ENCODE measurements at regions not wholly inside any gene's neighbourhood (a gene's known extent, or its start where the extent isn't known, plus 50 kb on each side); places are given as distances from the start of the nearest gene placed in this dataset.
"Not testable (repeated sequence)": the region's sequence is repeated elsewhere in the genome, so short reads cannot be mapped to it uniquely, and the experiment has no call there.

- H3K36me3 Mint-ChIP-seq (ENCODE audit: low read depth): no peaks in the 10 kb centered on the region
- CTCF ChIA-PET: no interaction called here
- H3K27ac Mint-ChIP-seq: no peak overlapping the region
- H3K4me1 Mint-ChIP-seq (ENCODE audit: low read depth): no peaks in the 10 kb centered on the region
- peaks cover 2% of the 10 kb centered on the region for H3K27me3 Mint-ChIP-seq (ENCODE audit: low read depth)
- intact Hi-C loops (cut with micrococcal nuclease): no loop called here
- H3K9me3 Mint-ChIP-seq: peaks cover 3% of the 10 kb centered on the region
- DNase-seq: no peak
- H3K4me3 Mint-ChIP-seq: no peak overlapping the region
These were observed 168.7 kb upstream of the MSX2 start for GRCh38 chr5:174555726-174556125.

DNA sequence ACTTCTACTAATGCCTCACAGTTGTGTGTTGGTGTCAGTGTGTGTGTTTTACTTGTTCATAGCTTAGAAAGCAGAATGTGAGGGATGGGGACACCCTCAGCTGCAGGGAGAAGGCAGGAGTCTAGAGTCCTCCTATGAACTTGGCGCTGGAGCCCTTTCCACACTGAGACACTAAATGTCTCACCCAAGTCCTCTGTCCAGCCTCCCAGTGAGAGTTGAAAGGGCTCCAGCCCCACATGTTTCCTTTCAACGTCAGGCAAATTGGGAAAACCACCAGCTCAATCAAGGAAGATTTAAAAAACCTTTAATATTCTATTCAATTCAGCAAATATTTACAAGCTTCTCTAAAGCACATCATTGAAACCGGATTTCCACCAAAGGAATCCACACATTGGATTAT is 167.6 kb upstream of the MSX2 start:
- peaks cover 3% of the 10 kb centered on the region for H3K27me3 Mint-ChIP-seq (ENCODE audit: low read depth)
- no peaks in the 10 kb centered on the region for H3K36me3 Mint-ChIP-seq (ENCODE audit: low read depth)
- intact Hi-C loops (cut with micrococcal nuclease): no loop called here
- no peak for DNase-seq
- H3K4me3 Mint-ChIP-seq: no peak overlapping the region
- CTCF ChIA-PET: no interaction called here
- peaks cover 3% of the 10 kb centered on the region for H3K9me3 Mint-ChIP-seq
- H3K4me1 Mint-ChIP-seq (ENCODE audit: low read depth): no peaks in the 10 kb centered on the region
- no peak overlapping the region for H3K27ac Mint-ChIP-seq

DNA sequence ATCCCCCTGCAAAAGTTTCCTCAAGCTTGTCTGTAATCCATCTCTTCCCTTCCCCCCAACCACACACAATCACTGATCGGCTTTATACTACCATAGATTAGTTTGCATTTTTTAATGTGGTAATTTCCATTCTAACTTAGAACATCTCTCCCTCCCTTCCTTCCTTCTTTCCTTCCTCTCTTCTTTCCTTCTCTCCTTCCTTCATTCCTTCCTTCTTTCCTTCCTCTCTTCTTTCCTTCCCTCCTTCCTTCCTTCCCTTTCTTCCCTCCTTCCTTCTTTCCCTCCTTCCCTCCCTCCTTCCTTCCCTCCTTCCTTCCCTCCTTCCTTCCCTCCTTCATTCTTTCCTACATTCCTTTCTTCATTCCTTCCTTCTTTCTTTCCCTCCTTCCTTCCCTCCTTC is 166.2 kb upstream of the MSX2 start:
- Mint-ChIP-seq H3K36me3 (ENCODE audit: low read depth) (no peaks in the 10 kb centered on the region), H3K9me3 (peaks cover 3% of the 10 kb centered on the region), H3K4me1 (ENCODE audit: low read depth) (no peaks in the 10 kb centered on the region), H3K27me3 (ENCODE audit: low read depth) (peaks cover 3% of the 10 kb centered on the region), H3K4me3 (no peak overlapping the region), H3K27ac (no peak overlapping the region)
- DNase-seq: no peak
- CTCF ChIA-PET: no interaction called here
- intact Hi-C loops (cut with micrococcal nuclease): no loop called here

- H3K27ac Mint-ChIP-seq: no peak overlapping the region
- peaks cover 3% of the 10 kb centered on the region for H3K9me3 Mint-ChIP-seq
- CTCF ChIA-PET: no interaction called here
- H3K27me3 Mint-ChIP-seq (ENCODE audit: low read depth): peaks cover 3% of the 10 kb centered on the region
- H3K36me3 Mint-ChIP-seq (ENCODE audit: low read depth): no peaks in the 10 kb centered on the region
- DNase-seq: no peak
- no peaks in the 10 kb centered on the region for H3K4me1 Mint-ChIP-seq (ENCODE audit: low read depth)
- intact Hi-C loops (cut with micrococcal nuclease): no loop called here
- H3K4me3 Mint-ChIP-seq: no peak overlapping the region
These were observed 165.2 kb upstream of the MSX2 start for GRCh38 chr5:174559141-174559540.

DNA sequence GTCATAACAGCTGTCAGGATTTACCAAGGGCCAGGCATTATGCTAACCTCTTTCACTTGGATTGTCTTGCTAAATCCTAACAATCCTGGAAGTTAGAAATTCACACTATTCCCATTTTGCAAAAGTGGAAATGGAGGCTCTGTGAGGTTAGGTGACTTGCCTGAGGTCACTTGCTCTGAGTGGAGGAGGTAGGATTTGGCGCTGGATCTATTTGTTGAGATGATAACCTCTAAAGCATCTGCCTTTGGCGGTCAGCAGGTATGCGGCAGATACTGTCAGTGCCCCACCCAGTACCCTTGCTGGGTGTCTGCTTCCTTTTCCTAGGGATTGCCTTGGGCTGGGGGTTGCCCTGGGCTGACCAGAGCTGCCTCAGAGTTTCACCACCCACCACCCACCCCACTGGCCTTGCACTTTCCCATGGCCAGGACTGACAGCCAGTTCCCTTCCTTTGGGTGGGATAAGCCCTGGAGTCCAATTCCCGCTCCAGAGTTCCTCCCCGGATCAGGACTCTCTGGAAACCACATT is 164.8 kb upstream of the MSX2 start:
- no peak for DNase-seq
- H3K36me3 Mint-ChIP-seq (ENCODE audit: low read depth): no peaks in the 10 kb centered on the region
- H3K4me1 Mint-ChIP-seq (ENCODE audit: low read depth): no peaks in the 10 kb centered on the region
- no peak overlapping the region for H3K27ac Mint-ChIP-seq
- H3K9me3 Mint-ChIP-seq: peaks cover 3% of the 10 kb centered on the region
- intact Hi-C loops (cut with micrococcal nuclease): no loop called here
- H3K4me3 Mint-ChIP-seq: no peak overlapping the region
- CTCF ChIA-PET: no interaction called here
- H3K27me3 Mint-ChIP-seq (ENCODE audit: low read depth): peaks cover 3% of the 10 kb centered on the region

GRCh38 chr5:174560861-174561260 is 163.5 kb upstream of the MSX2 start:
- no peak overlapping the region for H3K4me3 Mint-ChIP-seq
- DNase-seq: no peak
- no peaks in the 10 kb centered on the region for H3K36me3 Mint-ChIP-seq (ENCODE audit: low read depth)
- H3K4me1 Mint-ChIP-seq (ENCODE audit: low read depth): no peaks in the 10 kb centered on the region
- intact Hi-C loops (cut with micrococcal nuclease): no loop called here
- no peak overlapping the region for H3K27ac Mint-ChIP-seq
- H3K27me3 Mint-ChIP-seq (ENCODE audit: low read depth): peaks cover 3% of the 10 kb centered on the region
- CTCF ChIA-PET: no interaction called here
- H3K9me3 Mint-ChIP-seq: peaks cover 3% of the 10 kb centered on the region

GRCh38 chr5:174563040-174563439 is 161.3 kb upstream of the MSX2 start:
- H3K4me3 Mint-ChIP-seq; H3K9me3 Mint-ChIP-seq; H3K4me1 Mint-ChIP-seq (ENCODE audit: low read depth); H3K27ac Mint-ChIP-seq; H3K36me3 Mint-ChIP-seq (ENCODE audit: low read depth); DNase-seq; H3K27me3 Mint-ChIP-seq (ENCODE audit: low read depth); intact Hi-C loops (cut with micrococcal nuclease): not testable (repeated sequence)
- CTCF ChIA-PET: interaction anchor here (0.6 to 0.7 kb wide), 2 partner anchors 71 to 633 kb away, joined by 3 to 5 read pairs; no protein-coding TSS in a partner anchor

GRCh38 chr5:174563899-174564298 is 160.5 kb upstream of the MSX2 start:
- CTCF ChIA-PET: no interaction called here
- DNase-seq: no peak
- no peak overlapping the region for H3K4me3 Mint-ChIP-seq
- H3K27me3 Mint-ChIP-seq (ENCODE audit: low read depth): peaks cover 3% of the 10 kb centered on the region
- no peaks in the 10 kb centered on the region for H3K36me3 Mint-ChIP-seq (ENCODE audit: low read depth)
- intact Hi-C loops (cut with micrococcal nuclease): no loop called here
- no peaks in the 10 kb centered on the region for H3K9me3 Mint-ChIP-seq
- no peak overlapping the region for H3K27ac Mint-ChIP-seq
- H3K4me1 Mint-ChIP-seq (ENCODE audit: low read depth): no peaks in the 10 kb centered on the region

- CTCF ChIA-PET: no interaction called here
- Mint-ChIP-seq H3K4me3 (no peak overlapping the region), H3K27ac (no peak overlapping the region), H3K36me3 (ENCODE audit: low read depth) (no peaks in the 10 kb centered on the region), H3K9me3 (peaks cover 5% of the 10 kb centered on the region), H3K4me1 (ENCODE audit: low read depth) (no peaks in the 10 kb centered on the region), H3K27me3 (ENCODE audit: low read depth) (no peaks in the 10 kb centered on the region)
- intact Hi-C loops (cut with micrococcal nuclease): no loop called here
- DNase-seq: no peak
These were observed 156.8 kb upstream of the MSX2 start for GRCh38 chr5:174567506-174568141.

- CTCF ChIA-PET: no interaction called here
- H3K9me3 Mint-ChIP-seq: peaks cover 5% of the 10 kb centered on the region
- H3K4me3 Mint-ChIP-seq: no peak overlapping the region
- no peak overlapping the region for H3K27ac Mint-ChIP-seq
- no peaks in the 10 kb centered on the region for H3K36me3 Mint-ChIP-seq (ENCODE audit: low read depth)
- no peaks in the 10 kb centered on the region for H3K27me3 Mint-ChIP-seq (ENCODE audit: low read depth)
- DNase-seq: no peak
- H3K4me1 Mint-ChIP-seq (ENCODE audit: low read depth): no peaks in the 10 kb centered on the region
- intact Hi-C loops (cut with micrococcal nuclease): no loop called here
These were observed 153.7 kb upstream of the MSX2 start for GRCh38 chr5:174570662-174571061.

DNA sequence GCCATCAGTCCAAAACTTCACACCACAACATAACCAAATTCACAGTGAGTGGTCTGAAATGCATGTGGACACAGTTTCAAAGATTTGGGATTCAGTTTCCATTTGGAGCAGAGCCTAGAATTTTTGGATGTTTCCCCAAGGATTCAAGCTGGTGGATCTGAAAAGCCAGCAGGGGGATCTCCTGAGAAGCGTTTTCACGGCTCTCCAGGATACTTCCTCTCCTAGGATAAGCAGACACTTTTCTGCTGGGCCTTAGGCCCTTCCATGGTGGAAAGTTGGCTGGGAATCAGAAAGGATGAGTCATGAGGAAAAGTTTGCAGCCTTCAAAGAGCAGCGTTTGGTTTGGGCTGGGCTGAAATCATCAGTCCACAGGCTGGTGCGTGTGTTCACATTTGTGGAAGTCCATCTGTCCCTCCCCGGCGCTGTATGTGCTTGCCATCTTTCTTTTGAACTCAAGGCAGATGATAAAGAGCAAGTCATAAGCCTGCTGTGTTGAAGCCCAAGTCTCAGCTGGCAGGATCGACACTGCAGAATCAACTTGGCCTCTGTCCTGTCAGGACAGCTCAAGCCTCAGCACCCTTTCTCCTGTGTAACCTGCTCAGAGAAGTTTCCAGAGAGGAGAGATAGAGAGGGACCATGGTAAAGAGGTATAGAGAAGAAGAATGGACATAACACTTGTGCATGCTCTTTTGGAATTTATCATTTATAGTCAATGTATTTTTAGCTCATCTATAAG is 152.6 kb upstream of the MSX2 start:
- intact Hi-C loops (cut with micrococcal nuclease): no loop called here
- Mint-ChIP-seq H3K36me3 (ENCODE audit: low read depth) (no peaks in the 10 kb centered on the region), H3K9me3 (peaks cover 5% of the 10 kb centered on the region), H3K4me3 (no peak overlapping the region), H3K27me3 (ENCODE audit: low read depth) (no peaks in the 10 kb centered on the region), H3K27ac (no peak overlapping the region), H3K4me1 (ENCODE audit: low read depth) (no peaks in the 10 kb centered on the region)
- no peak for DNase-seq
- CTCF ChIA-PET: no interaction called here

DNA sequence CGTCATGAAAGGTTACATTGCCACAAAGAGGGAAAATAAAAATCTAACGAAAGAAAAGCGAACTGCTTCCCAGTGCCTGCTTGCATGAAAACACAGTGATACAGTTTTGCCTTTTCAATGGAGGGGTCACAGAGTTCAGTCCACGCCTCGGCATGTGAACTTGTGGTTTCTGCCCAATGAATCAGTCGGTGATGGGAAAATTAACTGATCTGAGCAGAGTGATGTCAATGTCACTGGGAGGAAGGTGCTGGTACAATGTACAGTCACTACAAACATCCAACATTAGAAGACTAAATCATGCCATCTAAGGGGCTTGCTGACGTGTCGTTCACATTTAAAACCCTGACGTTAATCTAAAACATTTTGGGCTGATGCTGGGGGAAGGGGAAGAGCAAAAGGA is 151.8 kb upstream of the MSX2 start:
- no peaks in the 10 kb centered on the region for H3K36me3 Mint-ChIP-seq (ENCODE audit: low read depth)
- no peaks in the 10 kb centered on the region for H3K4me1 Mint-ChIP-seq (ENCODE audit: low read depth)
- no peak overlapping the region for H3K4me3 Mint-ChIP-seq
- no peaks in the 10 kb centered on the region for H3K27me3 Mint-ChIP-seq (ENCODE audit: low read depth)
- no peak for DNase-seq
- H3K27ac Mint-ChIP-seq: no peak overlapping the region
- CTCF ChIA-PET: no interaction called here
- intact Hi-C loops (cut with micrococcal nuclease): no loop called here
- H3K9me3 Mint-ChIP-seq: peaks cover 5% of the 10 kb centered on the region
